MM.1S (cell line): ENCODE measurements at regions not wholly inside any gene's neighbourhood (a gene's known extent, or its start where the extent isn't known, plus 50 kb on each side); places are given as distances from the start of the nearest gene placed in this dataset.

Experiments
- EZH2 ChIP-seq: fragments of 300-600 bp; sonication (generic); optimal IDR thresholded peaks from 2 replicates; pipeline ENCODE3; 2017; ENCODE audit warnings: low read depth, mild to moderate bottlenecking, antibody characterized with exemption, low read length, mixed read lengths
- TF ChIP-seq, protein P1 (sequence below): fragments of 300-600 bp; sonication (generic); IDR thresholded peaks from 2 replicates; pipeline ENCODE4 v1.5.1; 2016; ENCODE audit warnings: antibody characterized with exemption, low read length, mixed read lengths

DNA sequence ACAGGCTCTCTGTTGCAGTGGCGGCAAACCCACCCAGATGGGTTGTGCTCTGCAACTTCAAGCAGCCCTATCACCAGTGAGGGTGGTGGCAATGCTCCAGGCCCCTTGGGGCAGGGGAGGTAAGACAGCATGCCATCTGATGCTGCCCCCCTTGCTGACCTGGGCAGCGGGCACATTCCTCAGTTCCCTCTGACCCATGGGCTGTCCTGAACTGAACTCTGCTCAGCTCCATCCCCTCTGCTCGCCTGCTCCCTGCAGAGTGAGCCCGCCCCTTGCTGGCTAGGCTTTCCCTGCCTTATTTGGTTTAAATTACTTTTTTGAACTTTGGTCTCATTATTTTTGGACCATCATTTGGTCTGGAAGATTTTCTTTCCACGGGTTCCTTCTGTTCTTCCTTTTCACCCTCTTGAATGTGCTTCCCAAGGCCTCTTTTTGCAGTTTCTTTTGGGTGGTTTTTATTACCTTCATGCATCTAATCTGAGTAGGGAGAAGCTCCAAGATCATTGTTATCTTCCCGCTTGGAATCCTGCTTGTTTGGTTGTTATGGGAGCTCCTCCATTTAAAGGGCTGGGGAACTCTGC is 565.4 kb downstream of the TNS1 start:
- TF ChIP-seq, protein P1, sequence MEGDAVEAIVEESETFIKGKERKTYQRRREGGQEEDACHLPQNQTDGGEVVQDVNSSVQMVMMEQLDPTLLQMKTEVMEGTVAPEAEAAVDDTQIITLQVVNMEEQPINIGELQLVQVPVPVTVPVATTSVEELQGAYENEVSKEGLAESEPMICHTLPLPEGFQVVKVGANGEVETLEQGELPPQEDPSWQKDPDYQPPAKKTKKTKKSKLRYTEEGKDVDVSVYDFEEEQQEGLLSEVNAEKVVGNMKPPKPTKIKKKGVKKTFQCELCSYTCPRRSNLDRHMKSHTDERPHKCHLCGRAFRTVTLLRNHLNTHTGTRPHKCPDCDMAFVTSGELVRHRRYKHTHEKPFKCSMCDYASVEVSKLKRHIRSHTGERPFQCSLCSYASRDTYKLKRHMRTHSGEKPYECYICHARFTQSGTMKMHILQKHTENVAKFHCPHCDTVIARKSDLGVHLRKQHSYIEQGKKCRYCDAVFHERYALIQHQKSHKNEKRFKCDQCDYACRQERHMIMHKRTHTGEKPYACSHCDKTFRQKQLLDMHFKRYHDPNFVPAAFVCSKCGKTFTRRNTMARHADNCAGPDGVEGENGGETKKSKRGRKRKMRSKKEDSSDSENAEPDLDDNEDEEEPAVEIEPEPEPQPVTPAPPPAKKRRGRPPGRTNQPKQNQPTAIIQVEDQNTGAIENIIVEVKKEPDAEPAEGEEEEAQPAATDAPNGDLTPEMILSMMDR, result no peak
- no peak for TF ChIP-seq EZH2
